ENCODE measurements at regions not wholly inside any gene's neighbourhood (a gene's known extent, or its start where the extent isn't known, plus 50 kb on each side); places are given as distances from the start of the nearest gene placed in this dataset.

DNA sequence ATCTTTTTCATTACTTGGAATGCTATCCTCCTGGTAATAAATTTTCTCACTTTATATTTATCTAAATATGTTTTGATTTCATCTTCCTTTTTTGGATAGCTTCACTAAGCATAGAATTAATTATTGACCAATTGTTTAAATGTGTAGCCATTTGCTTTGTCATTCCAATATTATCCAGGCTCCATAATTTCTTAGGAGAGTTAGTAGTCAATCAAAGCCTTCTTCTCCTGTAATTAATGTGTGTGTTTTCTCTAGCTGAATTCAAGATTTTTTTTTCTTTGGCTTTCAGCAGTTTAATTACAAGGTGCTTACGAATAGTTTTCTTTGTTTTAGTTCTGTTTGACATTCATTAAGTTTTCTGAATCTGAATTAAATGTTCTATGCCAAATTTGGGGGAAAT lies 545.9 kb upstream of the CELF2 start:
- TF ChIP-seq CTCF (IDR thresholded peaks at IDR 0.05; ENCODE audit: insufficient read depth, low read depth, low read length), result no peak
- TF ChIP-seq EZH2 (IDR thresholded peaks at IDR 0.05; ENCODE audit: insufficient read depth, low read length), result no peak
